ENCODE measurements at regions not wholly inside any gene's neighbourhood (a gene's known extent, or its start where the extent isn't known, plus 50 kb on each side); places are given as distances from the start of the nearest gene placed in this dataset.
"Not testable (repeated sequence)": the region's sequence is repeated elsewhere in the genome, so short reads cannot be mapped to it uniquely, and the experiment has no call there.

DNA sequence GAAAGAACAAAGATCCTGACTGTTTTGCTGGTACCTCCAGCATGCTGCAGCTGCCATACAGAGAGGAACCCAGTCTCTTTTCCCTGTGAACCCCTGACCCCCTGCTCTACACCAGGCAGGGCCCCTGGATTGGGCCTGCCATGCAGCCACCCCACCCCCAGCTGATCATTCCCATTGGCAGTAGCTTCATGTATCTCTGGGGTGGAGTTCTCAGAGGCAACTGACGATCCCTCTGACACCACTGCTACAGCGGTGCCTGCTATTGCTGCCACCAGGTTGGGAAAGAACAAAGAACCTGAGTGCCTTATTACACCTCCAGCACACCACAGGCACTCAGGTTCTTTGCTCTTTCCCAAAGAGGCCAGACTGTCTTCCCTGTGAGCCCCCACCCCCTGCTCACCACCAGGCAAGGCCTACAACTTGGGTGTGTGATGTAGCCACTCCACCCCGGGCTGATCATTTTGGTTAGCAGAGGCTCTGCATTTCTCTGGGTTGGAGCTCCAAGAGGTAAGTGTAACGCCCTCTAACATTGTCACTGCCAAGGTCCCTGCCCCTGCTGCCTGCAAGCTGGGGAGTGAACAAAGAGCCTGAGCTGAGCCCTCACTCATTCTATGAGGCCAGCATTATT, 252.4 kb downstream of the SPATA31A6 start:
- H3K36me3 Mint-ChIP-seq, H3K27me3 Mint-ChIP-seq, H3K4me3 Mint-ChIP-seq, H3K9me3 Mint-ChIP-seq: not testable (repeated sequence)
- peaks cover 21% of the 10 kb centered on the region for H3K4me1 Mint-ChIP-seq
- peak overlapping the region; percentile 17 for H3K27ac Mint-ChIP-seq

DNA sequence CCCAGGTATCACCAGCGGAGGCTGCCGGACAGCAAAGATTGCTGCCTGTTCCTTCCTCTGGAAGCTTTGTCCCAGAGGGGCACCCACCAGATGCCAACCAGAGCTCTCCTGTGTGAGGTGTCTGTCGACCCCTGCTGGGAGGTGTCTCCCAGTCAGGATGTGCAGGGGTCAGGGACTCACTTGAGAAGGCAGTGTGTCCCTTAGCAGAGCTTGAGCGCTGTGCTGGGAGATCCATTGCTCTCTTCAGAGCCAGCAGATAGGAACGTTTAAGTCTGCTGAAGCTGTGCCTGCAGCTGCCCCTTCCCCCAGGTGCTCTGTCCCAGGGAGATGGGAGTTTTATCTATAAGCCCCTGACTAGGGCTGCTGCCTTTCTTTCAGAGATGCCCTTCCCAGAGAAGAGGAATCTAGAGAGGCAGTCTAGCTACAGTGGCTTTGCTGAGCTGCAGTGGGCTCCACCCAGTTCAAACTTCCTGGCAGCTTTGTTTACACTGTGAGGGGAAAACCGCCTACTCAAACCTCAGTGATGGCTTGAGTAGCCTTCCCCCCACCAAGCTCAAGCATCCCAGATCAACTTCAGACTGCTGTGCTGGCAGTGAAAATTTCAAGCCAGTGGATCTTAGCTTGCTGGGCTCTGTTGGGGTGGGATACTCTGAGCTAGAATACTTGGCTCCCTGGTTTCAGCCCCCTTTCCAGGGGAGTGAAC, 253.7 kb downstream of the SPATA31A6 start:
- H3K9me3 Mint-ChIP-seq, H3K4me3 Mint-ChIP-seq, H3K36me3 Mint-ChIP-seq, H3K27me3 Mint-ChIP-seq, H3K27ac Mint-ChIP-seq: not testable (repeated sequence)
- H3K4me1 Mint-ChIP-seq: peaks cover 18% of the 10 kb centered on the region

DNA sequence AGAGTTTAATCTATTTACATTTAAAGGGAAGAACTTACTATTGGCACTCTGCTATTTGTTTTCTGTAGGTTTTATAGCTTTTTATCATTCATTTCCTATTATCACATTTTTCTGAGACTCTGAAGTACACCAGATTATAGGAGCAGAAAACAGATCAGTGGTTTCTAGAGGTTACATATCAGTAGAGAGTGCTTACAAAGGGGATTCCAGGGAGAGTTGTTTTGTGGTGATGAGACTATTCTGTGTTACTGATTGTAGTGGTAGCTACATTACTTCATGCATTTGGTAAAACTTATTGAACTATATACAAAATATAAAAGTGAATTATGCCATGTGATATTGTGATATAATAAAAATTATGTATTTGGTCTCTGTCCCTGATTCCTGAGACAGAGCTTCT, 259.2 kb downstream of the SPATA31A6 start:
- H3K27ac Mint-ChIP-seq, H3K4me1 Mint-ChIP-seq, H3K36me3 Mint-ChIP-seq, H3K4me3 Mint-ChIP-seq, H3K9me3 Mint-ChIP-seq, H3K27me3 Mint-ChIP-seq: not testable (repeated sequence)

DNA sequence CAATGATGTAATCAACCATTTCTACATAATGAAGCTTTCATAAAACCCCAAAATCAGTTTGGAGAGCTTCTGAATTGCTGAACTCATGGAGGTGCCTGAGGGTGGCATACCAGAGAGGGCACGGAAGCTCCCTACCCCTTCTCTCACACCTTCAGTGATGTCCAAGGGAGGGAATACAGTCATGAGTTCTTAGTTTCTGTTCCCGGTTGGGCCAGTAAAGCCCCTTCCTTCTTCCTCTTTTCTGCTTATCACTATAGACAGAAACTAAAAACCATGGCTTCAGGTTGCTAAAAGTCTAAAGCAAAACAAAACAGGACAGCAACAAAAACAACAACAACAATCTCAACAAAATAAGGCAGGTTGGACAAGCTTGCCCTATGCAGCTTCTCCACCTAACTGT, 260.0 kb downstream of the SPATA31A6 start:
- H3K27ac Mint-ChIP-seq, H3K4me1 Mint-ChIP-seq, H3K27me3 Mint-ChIP-seq, H3K36me3 Mint-ChIP-seq, H3K9me3 Mint-ChIP-seq, H3K4me3 Mint-ChIP-seq: not testable (repeated sequence)

DNA sequence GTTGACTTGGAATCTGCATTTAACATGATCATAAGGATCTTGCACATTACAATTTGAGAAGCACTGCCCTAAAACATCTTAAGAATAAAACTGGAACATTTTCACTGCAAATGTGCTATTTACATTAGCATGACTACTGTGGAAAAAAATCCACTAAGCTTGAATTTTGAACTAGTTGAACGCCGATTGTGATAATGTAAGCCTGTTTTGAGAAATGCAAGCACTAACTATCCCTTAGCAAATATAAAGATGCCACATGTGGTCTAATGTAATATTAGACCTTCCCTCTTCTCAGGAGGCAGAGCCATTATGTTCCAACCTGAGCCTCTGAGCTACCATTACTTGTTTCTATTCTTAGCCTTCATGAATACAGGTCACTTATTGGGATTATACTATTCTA, 278.0 kb downstream of the SPATA31A6 start:
- H3K27me3 Mint-ChIP-seq, H3K4me3 Mint-ChIP-seq, H3K36me3 Mint-ChIP-seq, H3K4me1 Mint-ChIP-seq, H3K9me3 Mint-ChIP-seq, H3K27ac Mint-ChIP-seq: not testable (repeated sequence)

DNA sequence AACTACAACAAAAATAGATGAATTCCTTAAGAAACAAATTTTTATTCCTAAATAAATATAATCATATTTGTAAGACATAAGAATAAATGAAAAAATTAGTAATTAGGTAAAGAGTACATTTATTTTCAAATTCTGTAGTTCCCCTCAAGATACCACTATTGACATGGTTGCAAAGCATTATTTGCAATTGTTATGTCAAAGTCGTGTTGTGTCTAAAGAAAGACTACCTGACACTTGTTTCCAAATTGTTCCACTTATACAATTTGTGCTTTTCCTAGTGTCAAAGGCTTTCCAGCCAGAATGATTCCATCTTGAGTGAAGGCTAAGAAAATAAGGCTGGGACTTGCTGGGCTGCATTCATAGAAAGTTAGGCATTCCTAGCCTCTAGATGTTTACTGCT, 278.4 kb downstream of the SPATA31A6 start:
- not testable (repeated sequence) for H3K4me1 Mint-ChIP-seq, H3K27me3 Mint-ChIP-seq, H3K4me3 Mint-ChIP-seq, H3K9me3 Mint-ChIP-seq, H3K36me3 Mint-ChIP-seq, H3K27ac Mint-ChIP-seq

DNA sequence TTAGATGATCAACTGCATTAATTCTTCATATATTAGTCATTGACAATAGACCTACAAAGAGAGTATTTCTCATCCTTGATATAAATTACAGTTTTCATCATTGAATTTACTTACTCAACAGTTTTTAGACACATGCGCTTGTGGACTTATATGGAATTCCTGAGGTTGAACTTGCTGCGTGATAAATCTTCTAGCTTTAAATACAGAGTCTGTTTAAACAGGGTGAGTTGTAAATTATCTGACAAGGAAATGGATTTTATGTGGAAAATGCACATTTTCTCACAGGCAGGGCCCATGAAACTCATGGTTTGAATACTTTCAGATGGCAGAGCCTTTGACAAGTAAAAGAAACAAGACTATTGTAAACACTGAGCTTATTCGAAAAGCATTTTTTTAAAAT, 280.5 kb downstream of the SPATA31A6 start:
- not testable (repeated sequence) for H3K36me3 Mint-ChIP-seq, H3K27me3 Mint-ChIP-seq, H3K4me3 Mint-ChIP-seq, H3K4me1 Mint-ChIP-seq, H3K9me3 Mint-ChIP-seq, H3K27ac Mint-ChIP-seq

DNA sequence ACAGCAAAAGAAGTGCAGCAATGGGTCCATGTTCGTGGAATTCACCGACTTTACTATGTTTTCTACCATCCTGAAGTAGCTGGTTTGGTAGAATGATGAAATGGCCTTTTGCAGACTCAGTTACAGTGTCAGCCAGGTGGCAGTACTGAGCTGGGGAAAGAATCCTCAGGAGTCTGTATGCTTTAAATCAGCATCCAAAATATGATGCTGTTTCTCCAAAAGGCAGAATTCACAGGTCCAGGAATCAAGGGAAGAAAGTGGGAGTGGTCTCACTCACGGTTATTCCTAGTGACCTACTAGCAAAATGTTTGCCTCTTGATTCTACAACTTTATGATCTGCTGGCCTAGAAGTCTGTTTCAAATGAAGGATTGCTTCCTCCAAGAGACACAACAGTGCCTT, 287.1 kb downstream of the SPATA31A6 start:
- H3K27ac Mint-ChIP-seq, H3K9me3 Mint-ChIP-seq, H3K4me1 Mint-ChIP-seq, H3K36me3 Mint-ChIP-seq, H3K4me3 Mint-ChIP-seq, H3K27me3 Mint-ChIP-seq: not testable (repeated sequence)

DNA sequence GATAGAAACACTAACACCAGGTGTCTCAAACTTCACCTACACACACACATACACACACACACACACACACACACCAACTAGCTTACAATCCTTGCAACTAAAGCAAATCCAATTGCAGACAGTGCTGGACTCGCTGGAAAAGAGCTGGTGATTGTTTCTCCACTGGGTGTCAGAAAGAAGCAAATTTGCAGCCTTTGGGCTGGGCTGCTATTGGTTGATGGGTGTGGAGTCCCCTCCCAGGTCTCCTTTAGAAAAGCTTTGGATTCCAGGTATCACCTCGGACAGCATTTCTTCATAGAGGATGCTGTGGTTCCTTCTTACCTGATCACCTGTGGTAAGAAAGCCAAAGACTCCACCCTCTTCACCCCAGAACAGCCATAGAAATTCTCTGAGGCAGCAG, 307.5 kb downstream of the SPATA31A6 start:
- H3K27me3 Mint-ChIP-seq, H3K9me3 Mint-ChIP-seq, H3K4me1 Mint-ChIP-seq, H3K27ac Mint-ChIP-seq, H3K4me3 Mint-ChIP-seq, H3K36me3 Mint-ChIP-seq: not testable (repeated sequence)

DNA sequence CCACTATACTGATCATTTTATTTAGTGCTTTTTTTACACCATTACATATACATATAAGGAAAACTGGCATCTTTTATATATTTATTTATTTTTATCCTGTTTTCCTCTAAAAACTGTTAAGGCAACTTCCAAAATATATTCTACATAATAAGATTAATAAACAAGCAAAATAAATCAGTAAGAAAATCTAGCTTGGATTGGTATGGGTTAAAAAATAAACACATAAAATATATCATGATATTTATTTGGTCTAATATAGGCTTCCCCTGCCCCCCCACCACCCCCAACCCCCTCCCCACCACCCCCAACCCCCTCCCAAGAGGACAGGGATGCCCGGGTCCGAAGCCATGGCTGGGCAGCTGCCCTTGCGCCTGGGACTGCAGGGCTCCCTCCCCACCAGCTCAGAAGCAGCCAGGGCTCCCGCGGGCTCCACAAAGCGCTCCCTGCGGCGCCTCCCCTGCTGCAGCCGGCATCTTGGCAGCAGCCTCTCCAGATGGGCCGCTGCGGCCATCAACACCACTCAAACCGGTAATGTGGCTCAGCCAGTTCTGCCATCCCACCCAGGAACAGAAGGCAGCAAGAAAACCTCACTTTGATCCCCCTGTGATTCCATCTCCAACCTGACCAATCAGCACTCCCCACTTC, 319.3 kb downstream of the SPATA31A6 start:
- H3K36me3 Mint-ChIP-seq, H3K9me3 Mint-ChIP-seq, H3K27ac Mint-ChIP-seq: not testable (repeated sequence)

DNA sequence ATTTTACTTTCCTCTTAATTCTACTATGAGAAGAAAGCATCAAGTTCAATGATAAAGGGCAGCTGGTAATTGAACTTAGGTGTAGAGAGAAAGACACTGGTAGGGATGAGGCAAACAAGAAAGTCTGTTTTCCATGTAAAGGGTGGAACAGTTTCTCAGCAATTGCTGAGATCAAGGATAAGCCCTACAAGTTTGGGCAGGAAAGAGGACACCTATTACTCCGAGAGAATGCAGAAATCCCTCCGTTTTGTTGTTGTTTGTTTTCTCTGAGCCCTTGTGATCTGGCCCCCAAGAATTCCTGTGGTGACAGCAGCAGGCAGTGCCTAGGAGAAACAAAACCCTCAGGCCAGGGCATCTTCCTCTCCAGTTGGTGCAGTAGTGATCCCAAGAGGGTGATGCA, 324.7 kb downstream of the SPATA31A6 start:
- H3K4me3 Mint-ChIP-seq, H3K4me1 Mint-ChIP-seq, H3K27ac Mint-ChIP-seq, H3K9me3 Mint-ChIP-seq, H3K36me3 Mint-ChIP-seq, H3K27me3 Mint-ChIP-seq: not testable (repeated sequence)

More for the DNA sequence above, 319.3 kb downstream of the SPATA31A6 start:
- H3K4me3 Mint-ChIP-seq, H3K4me1 Mint-ChIP-seq: not testable (repeated sequence)
- peaks cover 15% of the 10 kb centered on the region for H3K27me3 Mint-ChIP-seq

DNA sequence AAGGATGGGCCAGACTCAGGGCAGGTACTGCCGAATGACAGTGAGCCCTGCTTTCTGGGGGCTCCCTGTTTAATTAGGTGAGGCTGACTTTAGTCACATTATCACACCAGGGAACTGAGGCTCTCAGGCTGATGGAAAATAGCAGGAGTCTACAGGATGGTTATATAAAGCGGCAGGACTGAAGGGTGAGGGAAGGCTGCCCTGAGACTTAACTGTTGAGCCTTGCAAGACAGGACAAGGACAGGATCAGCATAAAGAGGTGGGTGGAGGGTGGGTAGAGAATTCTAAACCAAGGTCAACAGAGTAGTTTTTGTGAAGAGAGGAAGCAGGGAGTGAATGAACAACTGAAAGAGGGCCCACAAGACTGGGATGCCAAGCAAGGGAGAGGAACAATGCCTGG, 330.1 kb downstream of the SPATA31A6 start:
- not testable (repeated sequence) for H3K36me3 Mint-ChIP-seq, H3K4me3 Mint-ChIP-seq, H3K27ac Mint-ChIP-seq, H3K27me3 Mint-ChIP-seq, H3K4me1 Mint-ChIP-seq, H3K9me3 Mint-ChIP-seq

DNA sequence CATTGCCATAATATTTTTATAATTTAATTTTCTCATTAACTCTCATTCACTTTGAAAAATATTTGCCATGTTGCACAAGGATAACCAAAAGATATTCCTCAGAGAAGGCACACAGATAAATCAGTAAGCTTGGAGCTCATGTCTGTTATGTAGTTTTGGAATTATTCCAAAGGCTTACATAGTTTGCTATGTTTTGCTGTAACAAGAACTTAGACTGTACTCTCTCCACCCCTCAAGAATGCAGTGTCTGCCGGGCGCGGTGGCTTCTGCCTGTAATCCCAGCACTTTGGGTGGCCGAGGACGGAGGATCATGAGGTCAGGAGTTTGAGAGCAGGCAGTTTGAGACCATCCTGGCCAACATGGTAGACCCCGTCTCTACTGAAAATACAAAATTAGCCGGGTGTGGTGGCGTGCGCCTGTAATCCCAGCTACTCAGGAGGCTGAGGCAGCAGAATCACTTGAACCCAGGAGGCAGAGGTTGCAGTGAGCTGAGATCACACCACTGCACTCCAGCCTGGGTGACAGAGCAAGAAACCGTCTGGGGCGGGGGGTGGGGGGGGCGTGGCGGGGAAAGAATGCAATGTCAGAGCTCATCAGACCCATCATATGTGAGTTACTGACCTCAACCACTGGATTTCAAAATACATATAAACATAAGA, 351.0 kb downstream of the SPATA31A6 start:
- H3K4me3 Mint-ChIP-seq, H3K36me3 Mint-ChIP-seq, H3K4me1 Mint-ChIP-seq, H3K27ac Mint-ChIP-seq, H3K9me3 Mint-ChIP-seq, H3K27me3 Mint-ChIP-seq: not testable (repeated sequence)

DNA sequence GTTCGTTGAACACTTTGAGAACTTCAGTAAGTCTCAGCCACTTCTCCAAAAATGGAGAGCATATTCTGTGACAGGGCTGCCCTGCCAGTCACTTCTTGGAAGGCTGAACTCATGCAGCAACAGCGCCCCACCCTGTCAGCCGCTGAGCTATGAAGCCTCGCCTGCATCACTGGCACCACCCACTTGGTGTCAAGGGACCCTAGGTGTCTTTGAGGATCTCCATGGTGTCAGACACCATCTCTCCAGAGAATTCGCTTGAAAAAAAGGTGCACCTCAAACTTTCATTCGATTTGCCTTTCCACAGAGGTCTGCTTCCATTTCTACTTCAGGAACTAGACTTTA, 351.5 kb downstream of the SPATA31A6 start:
- not testable (repeated sequence) for H3K27ac Mint-ChIP-seq

DNA sequence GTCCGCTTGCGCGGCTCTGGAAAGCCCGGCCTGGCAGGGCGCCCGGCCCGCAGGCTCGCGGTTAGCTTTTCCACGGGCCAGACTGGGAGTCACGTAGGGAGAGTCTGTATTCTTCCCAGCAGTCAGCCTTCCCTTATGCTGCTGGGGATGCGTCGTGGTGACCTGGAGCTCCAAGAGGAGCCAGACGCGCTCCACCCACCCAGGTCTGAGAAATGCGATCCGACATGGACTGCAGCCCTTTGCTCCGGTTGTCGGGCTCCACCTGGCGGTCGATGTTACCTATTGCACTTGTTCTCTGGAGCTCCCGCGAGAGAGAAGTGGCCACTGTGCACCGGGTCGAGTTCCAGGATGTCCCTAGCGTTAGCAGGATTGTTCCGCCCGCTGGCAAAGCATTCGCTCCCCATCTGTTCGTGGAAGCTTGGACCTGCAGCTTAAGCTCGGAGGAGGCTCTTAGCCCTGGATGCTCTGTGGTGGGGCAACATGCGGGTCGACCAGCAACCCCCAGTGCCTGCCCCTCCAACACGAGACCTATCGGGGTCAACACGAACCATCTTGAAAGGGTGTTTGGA, 367.4 kb downstream of the SPATA31A6 start:
- not testable (repeated sequence) for H3K4me3 Mint-ChIP-seq, H3K9me3 Mint-ChIP-seq, H3K4me1 Mint-ChIP-seq, H3K27ac Mint-ChIP-seq, H3K36me3 Mint-ChIP-seq, H3K27me3 Mint-ChIP-seq

More for the DNA sequence above, 351.5 kb downstream of the SPATA31A6 start:
- not testable (repeated sequence) for H3K36me3 Mint-ChIP-seq, H3K27me3 Mint-ChIP-seq, H3K4me1 Mint-ChIP-seq, H3K9me3 Mint-ChIP-seq, H3K4me3 Mint-ChIP-seq

DNA sequence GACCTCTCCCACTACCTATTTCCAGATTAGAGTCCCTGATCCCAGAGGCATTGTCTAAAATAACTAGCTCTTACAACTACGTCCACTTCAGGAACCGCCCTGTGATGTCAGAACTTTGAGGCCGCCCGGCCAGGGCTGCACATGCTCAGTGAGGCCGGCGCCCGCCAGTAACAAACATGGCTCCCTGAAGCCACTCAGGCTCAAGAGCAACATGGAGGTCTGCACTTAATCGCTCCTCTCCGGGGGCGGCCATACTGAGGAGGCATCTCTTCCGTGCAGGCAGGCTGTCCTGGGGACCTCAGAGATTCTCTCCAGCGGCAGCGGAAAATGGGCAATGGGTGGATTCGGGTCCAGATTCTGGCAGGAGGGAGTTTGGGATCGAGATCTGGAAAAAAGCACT, 385.1 kb downstream of the SPATA31A6 start:
- H3K4me3 Mint-ChIP-seq, H3K9me3 Mint-ChIP-seq, H3K27ac Mint-ChIP-seq, H3K27me3 Mint-ChIP-seq, H3K4me1 Mint-ChIP-seq, H3K36me3 Mint-ChIP-seq: not testable (repeated sequence)

Data from activated naive CD4-positive, alpha-beta T cell treated with anti-CD3 and anti-CD28 coated beads, Interleukin-2, amount 50 U/mL, for 24 hours (primary cell).